ENCODE measurements at regions not wholly inside any gene's neighbourhood (a gene's known extent, or its start where the extent isn't known, plus 50 kb on each side); places are given as distances from the start of the nearest gene placed in this dataset.

DNA sequence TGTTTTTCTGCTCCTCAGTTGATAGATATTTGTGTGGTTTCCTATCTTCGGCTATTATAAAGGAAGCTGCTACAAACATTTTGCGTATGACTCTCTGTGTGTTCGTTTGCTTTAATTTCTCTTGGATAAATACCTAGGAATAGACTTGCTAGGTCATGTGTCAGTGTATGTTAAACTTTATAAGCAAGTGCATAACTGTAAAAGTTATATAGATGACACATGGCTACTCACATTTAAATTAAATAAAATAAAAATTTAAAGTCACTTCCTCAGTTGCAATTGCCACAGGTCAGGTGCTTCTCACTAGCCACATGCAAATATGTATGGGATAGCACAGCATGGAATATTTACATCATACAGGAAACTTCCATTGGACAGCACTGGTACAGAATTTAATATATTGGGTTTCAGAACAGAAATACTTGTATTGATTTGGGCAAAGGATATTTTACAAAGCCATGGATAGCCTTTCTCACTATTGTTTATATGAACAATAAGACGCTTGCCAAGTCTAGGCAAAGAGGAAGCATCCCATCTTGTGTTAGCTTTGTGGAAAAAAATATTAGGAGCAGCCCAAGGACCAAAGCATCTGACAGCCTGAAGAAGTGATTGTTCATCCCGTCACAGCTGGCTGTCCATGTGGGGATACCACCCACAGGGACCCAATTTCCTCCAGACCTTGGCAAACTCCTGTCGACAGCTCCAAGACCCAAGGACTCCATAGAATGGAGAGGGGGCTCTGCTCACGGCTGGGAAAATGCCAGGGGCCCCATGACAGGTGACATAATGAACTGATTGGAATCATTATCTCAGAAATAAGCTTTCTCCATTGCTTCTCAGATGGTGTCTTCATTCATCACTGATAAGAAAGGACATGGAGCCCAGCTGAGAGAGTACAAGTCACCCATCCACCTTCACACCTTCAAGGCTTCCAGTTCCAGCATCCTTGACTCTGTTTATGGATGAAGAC, 196.7 kb downstream of the SH3BP4 start:
- no peaks in the 10 kb centered on the region for H3K27me3 Mint-ChIP-seq
- no peak overlapping the region for H3K4me3 Mint-ChIP-seq

DNA sequence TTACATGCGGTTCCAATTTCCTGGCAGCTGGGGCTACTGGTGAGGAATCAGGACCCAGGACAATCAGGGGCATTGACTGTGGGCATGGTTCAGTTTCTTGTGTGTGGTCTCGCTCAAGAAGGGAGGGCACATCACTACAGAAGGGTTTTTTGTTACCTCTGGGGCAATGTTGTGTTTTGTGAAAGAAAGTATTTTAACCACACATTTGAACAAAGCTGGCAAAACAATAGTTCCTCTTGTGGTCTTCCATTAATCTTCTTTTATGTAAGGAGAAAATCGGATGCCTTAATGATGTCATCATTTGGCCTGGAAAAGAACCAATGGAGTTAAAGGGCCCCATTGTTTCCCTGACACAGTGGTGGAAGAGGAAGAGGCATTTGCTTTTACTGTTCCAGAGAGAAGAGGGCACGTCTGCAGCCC, 197.4 kb downstream of the SH3BP4 start:
- no peak overlapping the region for H3K4me3 Mint-ChIP-seq
- H3K9me3 Mint-ChIP-seq: no peaks in the 10 kb centered on the region
- no peaks in the 10 kb centered on the region for H3K27me3 Mint-ChIP-seq
- no peaks in the 10 kb centered on the region for H3K36me3 Mint-ChIP-seq (ENCODE audit: low read depth)
- intact Hi-C loops (cut with micrococcal nuclease): no loop called here
- no peaks in the 10 kb centered on the region for H3K4me1 Mint-ChIP-seq (ENCODE audit: low read depth)
- H3K27ac Mint-ChIP-seq: no peak overlapping the region

More for the DNA sequence above, 196.7 kb downstream of the SH3BP4 start:
- Mint-ChIP-seq H3K27ac (no peak overlapping the region), H3K4me1 (ENCODE audit: low read depth) (no peaks in the 10 kb centered on the region), H3K9me3 (no peaks in the 10 kb centered on the region), H3K36me3 (ENCODE audit: low read depth) (no peaks in the 10 kb centered on the region)
- intact Hi-C loops (cut with micrococcal nuclease): no loop called here

DNA sequence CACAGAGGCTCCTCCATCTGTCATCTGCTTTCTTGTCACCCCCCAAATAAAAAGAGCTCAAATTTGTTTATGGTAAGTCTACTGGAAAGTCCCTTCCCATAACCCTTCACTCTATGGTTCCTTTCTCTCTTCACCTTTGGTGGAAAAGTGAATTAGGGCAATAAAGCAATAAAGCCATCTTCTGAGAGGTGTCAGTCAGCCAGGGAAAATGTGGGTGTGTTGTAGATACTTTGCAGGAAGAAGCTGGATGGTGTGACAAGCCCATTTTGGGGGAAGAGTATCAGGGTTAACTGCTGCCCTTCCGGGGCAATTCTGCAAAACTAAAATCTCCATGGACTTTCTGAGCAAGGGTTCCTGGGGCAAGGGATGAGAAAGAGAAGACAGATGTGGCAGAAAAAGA, 197.9 kb downstream of the SH3BP4 start:
- Mint-ChIP-seq H3K4me1 (ENCODE audit: low read depth) (no peaks in the 10 kb centered on the region), H3K9me3 (no peaks in the 10 kb centered on the region), H3K4me3 (no peak overlapping the region), H3K27ac (no peak overlapping the region), H3K36me3 (ENCODE audit: low read depth) (no peaks in the 10 kb centered on the region), H3K27me3 (no peaks in the 10 kb centered on the region)
- intact Hi-C loops (cut with micrococcal nuclease): no loop called here

DNA sequence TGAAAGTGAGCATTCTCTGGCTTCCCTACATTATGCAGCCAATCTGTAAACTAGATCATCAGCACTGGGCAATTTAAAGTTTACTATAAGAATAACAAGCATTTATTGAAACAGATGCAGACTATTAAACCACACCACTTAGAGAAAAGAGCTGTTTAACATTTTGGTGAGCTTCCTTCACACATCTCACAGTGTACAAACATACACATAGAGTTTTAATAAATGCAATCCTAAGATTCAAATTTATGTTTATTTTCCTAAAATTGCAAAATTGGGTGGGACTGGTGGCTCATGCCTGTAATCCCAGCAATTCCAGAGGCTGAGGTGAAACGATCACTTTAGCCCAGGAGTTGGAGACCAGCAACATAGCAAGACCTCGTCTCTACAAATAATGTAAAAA, 199.3 kb downstream of the SH3BP4 start:
- H3K9me3 Mint-ChIP-seq: no peaks in the 10 kb centered on the region
- no peaks in the 10 kb centered on the region for H3K27me3 Mint-ChIP-seq
- H3K4me3 Mint-ChIP-seq: no peak overlapping the region
- no peaks in the 10 kb centered on the region for H3K4me1 Mint-ChIP-seq (ENCODE audit: low read depth)
- intact Hi-C loops (cut with micrococcal nuclease): no loop called here
- no peaks in the 10 kb centered on the region for H3K36me3 Mint-ChIP-seq (ENCODE audit: low read depth)
- no peak overlapping the region for H3K27ac Mint-ChIP-seq

DNA sequence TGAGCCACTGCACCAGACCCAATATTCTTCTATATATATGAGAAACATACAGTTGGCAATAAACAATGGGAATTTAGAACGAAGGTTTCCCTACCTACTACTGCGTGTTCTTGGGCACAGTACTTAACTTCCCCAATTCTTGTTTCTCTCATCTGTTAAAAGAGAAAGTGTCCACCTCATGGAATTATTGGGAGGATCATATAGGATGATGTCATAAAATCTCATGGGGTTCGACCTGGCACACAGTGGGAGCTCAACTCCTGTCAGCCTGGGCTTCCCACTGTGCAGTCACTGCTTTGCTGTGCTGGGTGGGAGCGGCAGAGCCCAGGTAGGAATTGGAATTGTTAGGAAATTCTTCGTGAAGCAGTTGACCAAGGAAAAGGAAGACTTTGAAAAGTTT, 203.3 kb downstream of the SH3BP4 start:
- no peaks in the 10 kb centered on the region for H3K27me3 Mint-ChIP-seq
- intact Hi-C loops (cut with micrococcal nuclease): no loop called here
- H3K9me3 Mint-ChIP-seq: no peaks in the 10 kb centered on the region
- no peaks in the 10 kb centered on the region for H3K4me1 Mint-ChIP-seq (ENCODE audit: low read depth)
- no peak overlapping the region for H3K4me3 Mint-ChIP-seq
- H3K36me3 Mint-ChIP-seq (ENCODE audit: low read depth): no peaks in the 10 kb centered on the region
- H3K27ac Mint-ChIP-seq: no peak overlapping the region

DNA sequence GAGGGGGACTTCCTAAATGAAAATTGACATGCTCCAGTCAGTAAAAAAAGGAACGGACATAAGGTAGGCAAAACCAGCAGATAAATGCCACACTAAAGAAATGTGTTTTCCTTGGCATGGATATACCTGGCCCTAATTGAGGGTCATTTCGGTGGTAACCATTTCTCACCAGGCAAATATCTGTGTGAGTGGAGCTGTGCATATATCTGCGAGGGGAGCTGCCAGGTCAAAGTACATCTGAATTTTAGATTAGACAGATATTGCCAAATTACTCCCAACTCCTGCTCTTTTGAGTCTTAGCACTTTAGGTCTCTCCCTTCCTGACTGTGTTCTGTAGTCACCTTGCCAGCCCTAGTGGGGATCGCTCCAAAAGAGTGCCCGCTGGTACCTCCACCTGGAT, 204.2 kb downstream of the SH3BP4 start:
- Mint-ChIP-seq H3K27me3 (no peaks in the 10 kb centered on the region), H3K9me3 (no peaks in the 10 kb centered on the region), H3K4me1 (ENCODE audit: low read depth) (no peaks in the 10 kb centered on the region), H3K36me3 (ENCODE audit: low read depth) (no peaks in the 10 kb centered on the region), H3K27ac (no peak overlapping the region), H3K4me3 (no peak overlapping the region)
- intact Hi-C loops (cut with micrococcal nuclease): no loop called here

DNA sequence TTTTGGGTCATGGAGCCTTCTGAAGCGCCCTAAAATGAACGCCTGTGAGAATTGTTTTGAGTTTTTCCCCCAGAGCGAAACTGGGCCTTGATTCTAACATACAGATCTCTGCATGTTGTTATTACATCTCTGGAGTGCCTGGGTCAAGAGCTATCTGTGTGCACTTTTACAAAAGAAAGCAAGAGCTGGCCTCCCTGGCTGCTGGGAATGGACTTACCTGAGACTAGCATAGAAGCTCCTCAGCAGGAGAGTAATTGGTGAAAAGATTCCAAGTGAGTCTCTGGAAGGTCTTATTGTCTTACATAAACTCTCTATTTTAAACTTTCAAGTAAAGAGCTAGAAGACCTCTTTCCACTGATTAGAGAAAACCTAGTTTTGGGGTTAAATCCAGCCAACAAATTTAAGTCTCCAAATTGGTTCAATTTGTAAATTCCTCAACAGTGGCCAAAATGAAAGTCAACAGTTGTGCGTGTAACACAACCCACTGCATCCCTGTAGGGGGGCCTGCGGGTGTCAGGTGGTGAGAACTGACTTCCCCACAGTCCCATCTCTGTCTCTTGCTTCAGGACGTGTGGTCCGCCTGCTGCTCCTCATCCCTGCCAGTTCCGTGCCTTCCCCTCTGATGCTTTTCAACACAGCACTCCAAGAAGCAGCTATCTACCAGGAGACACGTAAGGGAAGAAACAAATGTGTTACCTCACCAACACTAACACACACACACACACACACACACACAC, 206.1 kb downstream of the SH3BP4 start:
- no peak overlapping the region for H3K27ac Mint-ChIP-seq
- intact Hi-C loops (cut with micrococcal nuclease): no loop called here
- H3K4me1 Mint-ChIP-seq (ENCODE audit: low read depth): no peaks in the 10 kb centered on the region
- no peaks in the 10 kb centered on the region for H3K9me3 Mint-ChIP-seq
- no peak overlapping the region for H3K4me3 Mint-ChIP-seq
- H3K36me3 Mint-ChIP-seq (ENCODE audit: low read depth): no peaks in the 10 kb centered on the region
- H3K27me3 Mint-ChIP-seq: no peaks in the 10 kb centered on the region

DNA sequence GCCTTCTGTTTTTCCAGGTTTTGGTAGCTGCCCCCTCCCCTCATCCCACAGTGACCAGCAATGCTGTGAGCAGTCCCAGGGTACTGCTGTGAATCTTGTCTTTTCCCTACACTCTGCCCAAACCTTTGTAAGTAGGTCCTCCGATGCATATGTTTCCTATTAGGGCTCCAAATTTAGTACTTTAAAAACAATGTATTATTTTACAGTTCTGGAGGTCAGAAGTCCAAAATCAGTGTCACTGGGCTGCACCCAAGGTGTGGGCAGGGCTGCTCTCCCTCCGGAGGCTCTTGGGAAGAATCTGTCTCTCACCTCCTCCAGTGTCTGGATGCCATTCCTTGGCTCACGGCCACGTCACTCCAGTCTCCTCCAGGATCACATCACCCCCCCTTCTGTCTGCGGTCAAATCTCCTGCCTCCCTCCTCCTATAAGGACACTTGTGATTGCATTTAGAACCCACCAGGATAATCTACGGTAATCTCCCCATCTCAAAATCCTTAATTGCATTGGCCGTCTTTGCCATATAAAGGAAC, 208.5 kb downstream of the SH3BP4 start:
- intact Hi-C loops (cut with micrococcal nuclease): no loop called here
- H3K4me1 Mint-ChIP-seq (ENCODE audit: low read depth): no peaks in the 10 kb centered on the region
- H3K4me3 Mint-ChIP-seq: no peak overlapping the region
- H3K9me3 Mint-ChIP-seq: no peaks in the 10 kb centered on the region
- no peak overlapping the region for H3K27ac Mint-ChIP-seq
- H3K27me3 Mint-ChIP-seq: no peaks in the 10 kb centered on the region
- H3K36me3 Mint-ChIP-seq (ENCODE audit: low read depth): no peaks in the 10 kb centered on the region

DNA sequence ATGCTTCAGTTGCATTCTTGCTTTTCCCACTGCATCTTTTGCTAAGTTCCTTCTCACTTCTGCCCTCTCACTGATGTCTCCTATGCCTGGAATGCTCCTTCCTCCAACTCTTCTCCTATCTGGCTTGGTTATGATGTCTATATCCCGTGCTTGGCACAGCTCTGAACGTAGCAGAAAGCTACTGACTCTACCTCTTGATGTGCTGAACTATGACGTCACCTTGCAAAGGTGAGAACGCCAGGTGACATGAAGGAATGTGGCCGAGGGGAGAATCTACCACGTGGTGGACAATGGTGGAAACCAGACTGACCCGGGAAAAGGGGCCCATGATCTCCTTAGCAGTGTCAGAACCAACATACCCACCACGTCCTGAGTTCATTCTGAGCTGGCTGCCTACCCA, 209.7 kb downstream of the SH3BP4 start:
- Mint-ChIP-seq H3K4me3 (no peak overlapping the region), H3K27me3 (no peaks in the 10 kb centered on the region), H3K9me3 (no peaks in the 10 kb centered on the region), H3K36me3 (ENCODE audit: low read depth) (no peaks in the 10 kb centered on the region), H3K27ac (no peak overlapping the region), H3K4me1 (ENCODE audit: low read depth) (no peaks in the 10 kb centered on the region)
- intact Hi-C loops (cut with micrococcal nuclease): no loop called here

DNA sequence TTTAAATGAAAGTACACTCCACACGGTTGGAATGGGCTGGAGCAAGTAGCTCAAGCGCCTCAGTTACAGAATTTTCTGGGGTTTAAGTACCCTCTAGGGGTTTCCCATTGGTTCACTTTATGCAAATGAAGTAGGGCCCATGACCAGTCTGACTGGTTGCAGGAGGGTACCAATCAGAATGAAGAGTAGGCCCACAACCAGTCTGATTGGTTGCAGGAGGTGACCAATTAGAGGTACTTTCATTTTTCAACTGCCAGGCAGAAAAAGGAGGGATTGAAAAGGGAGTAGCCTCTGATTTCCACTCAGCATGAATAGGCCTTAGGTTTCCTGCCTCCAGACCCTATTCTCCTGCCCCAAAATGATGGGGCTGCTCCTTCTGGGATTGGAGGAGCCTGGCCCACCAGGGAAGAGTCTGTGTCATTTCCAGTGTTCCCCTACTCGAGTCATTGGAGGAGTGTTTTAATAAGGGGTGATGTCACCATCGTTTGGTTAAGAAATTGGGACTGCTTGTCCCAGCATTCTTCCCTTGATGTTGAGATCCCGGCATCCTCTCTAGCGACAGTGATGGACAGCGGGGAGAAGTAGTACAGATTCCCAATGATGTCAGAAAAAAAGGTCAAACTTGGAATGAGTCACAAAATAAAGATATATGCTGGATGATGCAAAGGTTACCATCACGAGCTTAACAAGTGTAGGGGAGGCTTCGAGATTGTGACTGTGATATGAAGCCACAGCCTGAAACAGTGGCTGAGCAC, 210.4 kb downstream of the SH3BP4 start:
- Mint-ChIP-seq H3K4me3 (no peak overlapping the region), H3K9me3 (no peaks in the 10 kb centered on the region), H3K27me3 (no peaks in the 10 kb centered on the region), H3K36me3 (ENCODE audit: low read depth) (no peaks in the 10 kb centered on the region), H3K27ac (no peak overlapping the region), H3K4me1 (ENCODE audit: low read depth) (no peaks in the 10 kb centered on the region)
- intact Hi-C loops (cut with micrococcal nuclease): no loop called here

DNA sequence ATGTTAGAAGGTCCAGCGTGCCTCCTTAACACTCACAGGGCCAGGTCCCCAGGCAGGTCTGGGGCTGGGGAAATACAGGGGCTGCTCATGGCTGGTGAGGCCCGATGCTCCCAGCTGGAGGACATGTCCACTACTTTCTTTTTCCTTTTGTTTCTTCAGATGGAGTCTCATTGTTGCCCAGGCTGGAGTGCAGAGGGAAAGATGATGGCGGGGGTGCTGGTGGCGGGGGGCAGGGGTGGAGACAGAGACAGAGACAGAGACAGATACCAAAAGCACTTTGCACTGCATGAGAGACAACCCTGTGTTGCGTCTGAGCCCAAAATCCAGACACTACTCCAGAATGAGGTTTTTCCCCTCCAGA, 211.0 kb downstream of the SH3BP4 start:
- H3K4me1 Mint-ChIP-seq (ENCODE audit: low read depth): no peaks in the 10 kb centered on the region
- H3K27ac Mint-ChIP-seq: no peak overlapping the region
- no peaks in the 10 kb centered on the region for H3K9me3 Mint-ChIP-seq
- no peaks in the 10 kb centered on the region for H3K36me3 Mint-ChIP-seq (ENCODE audit: low read depth)
- H3K4me3 Mint-ChIP-seq: no peak overlapping the region
- H3K27me3 Mint-ChIP-seq: no peaks in the 10 kb centered on the region
- intact Hi-C loops (cut with micrococcal nuclease): no loop called here

DNA sequence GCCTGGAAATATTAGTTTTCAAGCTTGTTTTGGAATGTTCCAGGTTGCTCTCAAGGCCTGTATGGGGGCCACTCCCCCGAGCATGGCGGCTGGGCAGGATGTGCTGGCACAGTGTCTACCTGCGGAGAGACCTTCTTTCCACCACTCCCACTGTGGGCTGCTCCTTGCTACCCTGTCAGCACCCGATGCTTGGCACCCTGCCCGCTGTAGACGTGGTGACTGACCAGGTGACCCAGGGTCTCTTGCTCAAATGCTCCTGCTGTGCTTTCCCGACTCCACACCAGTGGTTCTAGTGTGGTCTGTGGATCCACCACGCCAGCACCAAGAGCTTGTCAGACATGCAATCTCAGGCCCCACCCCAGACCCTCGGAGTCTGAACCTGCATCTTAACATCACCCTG, 213.3 kb downstream of the SH3BP4 start:
- H3K4me3 Mint-ChIP-seq: no peak overlapping the region
- intact Hi-C loops (cut with micrococcal nuclease): no loop called here
- H3K9me3 Mint-ChIP-seq: no peaks in the 10 kb centered on the region
- H3K27me3 Mint-ChIP-seq: no peaks in the 10 kb centered on the region
- no peak overlapping the region for H3K27ac Mint-ChIP-seq
- no peaks in the 10 kb centered on the region for H3K36me3 Mint-ChIP-seq (ENCODE audit: low read depth)
- H3K4me1 Mint-ChIP-seq (ENCODE audit: low read depth): no peaks in the 10 kb centered on the region

DNA sequence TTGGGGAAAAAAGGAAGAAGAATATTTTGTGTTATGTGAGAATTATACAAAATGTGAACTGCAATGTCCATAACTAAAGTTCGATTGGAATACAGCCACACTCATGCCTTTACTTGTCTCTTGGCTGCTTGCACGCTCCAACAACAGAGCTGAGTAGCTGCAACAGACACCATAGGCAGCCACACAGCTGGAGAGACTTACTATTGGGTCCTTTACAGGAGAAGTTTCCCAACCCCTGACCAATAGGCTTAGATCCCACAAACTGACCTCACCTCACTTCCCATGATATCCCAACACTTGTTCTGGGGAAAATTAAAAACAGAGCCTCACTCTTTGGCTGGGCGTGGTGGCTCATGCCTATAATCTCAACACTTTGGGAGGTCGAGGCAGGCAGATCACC, 213.8 kb downstream of the SH3BP4 start:
- Mint-ChIP-seq H3K27me3 (no peaks in the 10 kb centered on the region), H3K4me3 (no peak overlapping the region), H3K27ac (no peak overlapping the region), H3K9me3 (no peaks in the 10 kb centered on the region), H3K4me1 (ENCODE audit: low read depth) (no peaks in the 10 kb centered on the region), H3K36me3 (ENCODE audit: low read depth) (no peaks in the 10 kb centered on the region)
- intact Hi-C loops (cut with micrococcal nuclease): no loop called here
